ENCODE measurements at regions not wholly inside any gene's neighbourhood (a gene's known extent, or its start where the extent isn't known, plus 50 kb on each side); places are given as distances from the start of the nearest gene placed in this dataset.

- no peak overlapping the region for H3K27ac ChIP-seq
- H3K9me3 ChIP-seq (ENCODE audit: low read depth) = no peaks in the 10 kb centered on the region
- H3K4me3 ChIP-seq = no peak overlapping the region
- H3K4me1 ChIP-seq (ENCODE audit: insufficient read depth) = peaks cover 17% of the 10 kb centered on the region
- DNase-seq (ENCODE audit: low spot score) = no peak
- H3K27me3 ChIP-seq = no peaks in the 10 kb centered on the region
- no peak overlapping the region for H3K4me2 ChIP-seq
- H3K9me2 ChIP-seq (replicated peaks; ENCODE audit: insufficient read depth) = no peaks in the 10 kb centered on the region
- H4K20me1 ChIP-seq (ENCODE audit: insufficient read depth, poor library complexity, severe bottlenecking) = no peaks in the 10 kb centered on the region
- TF ChIP-seq EZH2 (IDR thresholded peaks at IDR 0.05; ENCODE audit: borderline replicate concordance) (no peak), CTCF (IDR thresholded peaks at IDR 0.05; ENCODE audit: poor library complexity) (no peak), EZH2phosphoT487 (IDR thresholded peaks at IDR 0.05; ENCODE audit: low read depth, severe bottlenecking, unreplicated experiment) (no peak)
- no peak overlapping the region for H2AFZ ChIP-seq
- H3K79me2 ChIP-seq = no peaks in the 10 kb centered on the region
- H3K36me3 ChIP-seq (replicated peaks; ENCODE audit: insufficient read depth, low read depth) = no peaks in the 10 kb centered on the region
- 92% methylated on average over 3 of the region's 3 CpGs for WGBS (ENCODE audit: low lambda C conversion rate, missing lambda C conversion rate)
Observed at GRCh38 chr10:31705136-31705535, 223.5 kb downstream of the ARHGAP12 start.

GRCh38 chr10:31704195-31704594 is 224.4 kb downstream of the ARHGAP12 start:
- Histone ChIP-seq H3K36me3 (replicated peaks; ENCODE audit: insufficient read depth, low read depth) (no peaks in the 10 kb centered on the region), H3K4me3 (no peak overlapping the region), H3K9me3 (ENCODE audit: low read depth) (no peaks in the 10 kb centered on the region), H3K79me2 (no peaks in the 10 kb centered on the region), H3K27ac (no peak overlapping the region), H3K4me2 (no peak overlapping the region), H2AFZ (no peak overlapping the region), H3K27me3 (no peaks in the 10 kb centered on the region), H3K4me1 (ENCODE audit: insufficient read depth) (peaks cover 17% of the 10 kb centered on the region), H3K9me2 (replicated peaks; ENCODE audit: insufficient read depth) (no peaks in the 10 kb centered on the region), H4K20me1 (ENCODE audit: insufficient read depth, poor library complexity, severe bottlenecking) (no peaks in the 10 kb centered on the region)
- 100% methylated on average over 1 of the region's 1 CpG for WGBS (ENCODE audit: low lambda C conversion rate, missing lambda C conversion rate)
- DNase-seq (ENCODE audit: low spot score) = no peak
- TF ChIP-seq EZH2 (IDR thresholded peaks at IDR 0.05; ENCODE audit: borderline replicate concordance) (no peak), EZH2phosphoT487 (IDR thresholded peaks at IDR 0.05; ENCODE audit: low read depth, severe bottlenecking, unreplicated experiment) (no peak), CTCF (IDR thresholded peaks at IDR 0.05; ENCODE audit: poor library complexity) (no peak)

- no peaks in the 10 kb centered on the region for H3K79me2 ChIP-seq
- no peak overlapping the region for H3K4me2 ChIP-seq
- no peaks in the 10 kb centered on the region for H3K27me3 ChIP-seq
- no peak overlapping the region for H2AFZ ChIP-seq
- no peaks in the 10 kb centered on the region for H4K20me1 ChIP-seq (ENCODE audit: insufficient read depth, poor library complexity, severe bottlenecking)
- TF ChIP-seq CTCF (IDR thresholded peaks at IDR 0.05; ENCODE audit: poor library complexity) (no peak), EZH2phosphoT487 (IDR thresholded peaks at IDR 0.05; ENCODE audit: low read depth, severe bottlenecking, unreplicated experiment) (no peak), EZH2 (IDR thresholded peaks at IDR 0.05; ENCODE audit: borderline replicate concordance) (no peak)
- peaks cover 16% of the 10 kb centered on the region for H3K4me1 ChIP-seq (ENCODE audit: insufficient read depth)
- no peaks in the 10 kb centered on the region for H3K9me2 ChIP-seq (replicated peaks; ENCODE audit: insufficient read depth)
- WGBS (ENCODE audit: low lambda C conversion rate, missing lambda C conversion rate) = 65% methylated on average over 4 of the region's 4 CpGs
- no peak overlapping the region for H3K27ac ChIP-seq
- H3K9me3 ChIP-seq (ENCODE audit: low read depth) = no peaks in the 10 kb centered on the region
- no peak overlapping the region for H3K4me3 ChIP-seq
- DNase-seq (ENCODE audit: low spot score) = no peak
- no peaks in the 10 kb centered on the region for H3K36me3 ChIP-seq (replicated peaks; ENCODE audit: insufficient read depth, low read depth)
Observed at GRCh38 chr10:31702954-31703353, 225.7 kb downstream of the ARHGAP12 start.

GRCh38 chr10:31702005-31702404 is 226.6 kb downstream of the ARHGAP12 start:
- no peak overlapping the region for H3K4me2 ChIP-seq
- DNase-seq (ENCODE audit: low spot score) = no peak
- peaks cover 6% of the 10 kb centered on the region for H3K4me1 ChIP-seq (ENCODE audit: insufficient read depth)
- no peaks in the 10 kb centered on the region for H3K36me3 ChIP-seq (replicated peaks; ENCODE audit: insufficient read depth, low read depth)
- no peaks in the 10 kb centered on the region for H3K9me2 ChIP-seq (replicated peaks; ENCODE audit: insufficient read depth)
- no peak overlapping the region for H2AFZ ChIP-seq
- WGBS (ENCODE audit: low lambda C conversion rate, missing lambda C conversion rate) = 94% methylated on average over 2 of the region's 2 CpGs
- no peaks in the 10 kb centered on the region for H3K27me3 ChIP-seq
- H4K20me1 ChIP-seq (ENCODE audit: insufficient read depth, poor library complexity, severe bottlenecking) = no peaks in the 10 kb centered on the region
- H3K4me3 ChIP-seq = no peak overlapping the region
- no peak overlapping the region for H3K27ac ChIP-seq
- no peaks in the 10 kb centered on the region for H3K79me2 ChIP-seq
- H3K9me3 ChIP-seq (ENCODE audit: low read depth) = no peaks in the 10 kb centered on the region
- no peak for TF ChIP-seq CTCF (IDR thresholded peaks at IDR 0.05; ENCODE audit: poor library complexity)
- no peak for TF ChIP-seq EZH2phosphoT487 (IDR thresholded peaks at IDR 0.05; ENCODE audit: low read depth, severe bottlenecking, unreplicated experiment)
- no peak for TF ChIP-seq EZH2 (IDR thresholded peaks at IDR 0.05; ENCODE audit: borderline replicate concordance)

Measured in hepatocyte (in vitro differentiated cells).